NCI-H1092 (cell line): ENCODE measurements at regions not wholly inside any gene's neighbourhood (a gene's known extent, or its start where the extent isn't known, plus 50 kb on each side); places are given as distances from the start of the nearest gene placed in this dataset.

Experiments
- DNase-seq: peaks from one replicate; lab custom pipeline; 2025; lab: John Stamatoyannopoulos, UW

GRCh38 chr2:221106241-221106640 is 465.9 kb downstream of the EPHA4 start:
- DNase-seq, result no peak

- DNase-seq, result no peak
Observed at GRCh38 chr2:221107424-221107823, 464.7 kb downstream of the EPHA4 start.

GRCh38 chr2:221109552-221109951 is 462.6 kb downstream of the EPHA4 start:
- no peak for DNase-seq

GRCh38 chr2:221111739-221112138 is 460.4 kb downstream of the EPHA4 start:
- DNase-seq, result no peak

GRCh38 chr2:221112744-221113143 is 459.4 kb downstream of the EPHA4 start:
- DNase-seq, result no peak

- DNase-seq, result no peak
Observed at GRCh38 chr2:221115944-221116343, 456.2 kb downstream of the EPHA4 start.

- no peak for DNase-seq
Observed at GRCh38 chr2:221120643-221121042, 451.5 kb downstream of the EPHA4 start.

- no peak for DNase-seq
Observed at GRCh38 chr2:221123396-221123795, 448.7 kb downstream of the EPHA4 start.

- peak; percentile 37 for DNase-seq
Observed at GRCh38 chr2:221124532-221125240, 447.4 kb downstream of the EPHA4 start.

GRCh38 chr2:221125691-221126090 is 446.4 kb downstream of the EPHA4 start:
- DNase-seq, result no peak

- no peak for DNase-seq
Observed at GRCh38 chr2:221129657-221130056, 442.4 kb downstream of the EPHA4 start.

GRCh38 chr2:221130431-221130830 is 441.7 kb downstream of the EPHA4 start:
- DNase-seq, result no peak

- no peak for DNase-seq
Observed at GRCh38 chr2:221133941-221134340, 438.2 kb downstream of the EPHA4 start.

- no peak for DNase-seq
Observed at GRCh38 chr2:221134718-221135117, 437.4 kb downstream of the EPHA4 start.

GRCh38 chr2:221135699-221136098 is 436.4 kb downstream of the EPHA4 start:
- no peak for DNase-seq

GRCh38 chr2:221137385-221137784 is 434.7 kb downstream of the EPHA4 start:
- no peak for DNase-seq

- DNase-seq, result no peak
Observed at GRCh38 chr2:221142341-221142740, 429.8 kb downstream of the EPHA4 start.

GRCh38 chr2:221143231-221143630 is 428.9 kb downstream of the EPHA4 start:
- DNase-seq, result no peak

GRCh38 chr2:221144909-221145308 is 427.2 kb downstream of the EPHA4 start:
- DNase-seq, result no peak

- DNase-seq, result no peak
Observed at GRCh38 chr2:221145396-221145795, 426.7 kb downstream of the EPHA4 start.

GRCh38 chr2:221153226-221153625 is 418.9 kb downstream of the EPHA4 start:
- no peak for DNase-seq

- DNase-seq, result no peak
Observed at GRCh38 chr2:221154176-221154575, 417.9 kb downstream of the EPHA4 start.

- DNase-seq, result no peak
Observed at GRCh38 chr2:221156062-221156734, 415.9 kb downstream of the EPHA4 start.

- DNase-seq, result no peak
Observed at GRCh38 chr2:221161186-221161585, 410.9 kb downstream of the EPHA4 start.
